ENCODE measurements at regions not wholly inside any gene's neighbourhood (a gene's known extent, or its start where the extent isn't known, plus 50 kb on each side); places are given as distances from the start of the nearest gene placed in this dataset.

- DNase-seq, result no peak
Measured at GRCh38 chr10:112080231-112080630, 103.3 kb downstream of the GPAM start.

GRCh38 chr10:112082120-112082519 lies 101.4 kb downstream of the GPAM start:
- DNase-seq, result no peak

DNA sequence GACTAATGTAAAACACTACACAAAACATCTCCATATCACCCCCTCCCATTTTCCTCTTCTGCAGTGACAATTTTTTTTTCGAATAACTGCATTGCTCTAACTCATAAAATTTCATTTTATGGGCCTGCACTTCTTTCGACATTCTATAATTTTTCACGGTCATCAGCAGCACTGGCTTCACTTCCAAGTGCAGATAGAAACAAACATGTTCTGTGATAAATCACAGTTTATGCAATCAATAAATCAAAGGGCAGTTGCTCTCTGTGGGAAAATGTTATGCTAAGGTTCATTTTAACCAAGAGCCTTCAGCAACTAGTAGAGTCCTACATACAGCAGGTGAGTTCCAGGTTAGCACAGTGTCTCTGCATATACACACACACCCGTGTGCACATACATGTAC lies 100.1 kb downstream of the GPAM start:
- DNase-seq, result no peak

- no peak for DNase-seq
Measured at GRCh38 chr10:112087953-112088456, 95.6 kb downstream of the GPAM start.

DNA sequence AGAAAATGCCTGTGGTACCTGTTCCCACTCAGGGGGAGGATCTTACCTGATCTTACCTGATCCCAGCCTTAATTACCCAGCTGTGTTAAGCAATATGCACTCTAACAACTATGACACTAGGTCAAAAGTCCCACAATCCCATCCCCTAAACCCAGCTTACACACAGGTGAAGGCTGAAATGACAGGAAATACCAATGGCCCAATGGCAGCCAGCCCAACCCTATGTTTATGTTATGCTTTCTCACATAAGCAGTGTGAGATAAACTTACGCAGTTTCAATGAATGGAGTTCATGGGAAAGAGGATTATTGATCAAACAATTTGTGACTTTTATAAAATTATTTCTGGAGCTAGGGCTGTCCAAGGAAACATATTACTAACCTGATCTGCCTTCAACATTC lies 91.9 kb downstream of the GPAM start:
- no peak for DNase-seq

- no peak for DNase-seq
Measured at GRCh38 chr10:112092519-112092918, 91.0 kb downstream of the GPAM start.

DNA sequence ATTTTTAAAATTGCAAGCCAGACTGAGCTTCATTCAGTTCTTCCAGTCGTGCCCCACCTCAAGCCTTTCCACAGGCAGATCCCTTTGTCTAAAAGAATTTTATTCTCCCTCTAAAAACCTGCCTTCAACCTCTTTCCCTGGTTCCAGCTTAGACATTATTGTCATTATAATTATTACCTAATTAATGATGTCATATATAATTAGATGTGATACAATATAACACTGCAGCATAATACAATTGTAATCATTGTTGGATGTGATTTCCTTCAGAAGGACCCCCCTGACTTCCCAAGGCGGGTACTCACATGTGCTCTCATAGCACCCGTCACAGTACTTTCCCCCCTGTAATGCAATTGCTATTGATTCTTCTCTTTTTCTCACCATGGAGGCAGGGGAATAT lies 88.6 kb downstream of the GPAM start:
- no peak for DNase-seq

GRCh38 chr10:112095731-112096130 lies 87.8 kb downstream of the GPAM start:
- DNase-seq, result no peak

DNA sequence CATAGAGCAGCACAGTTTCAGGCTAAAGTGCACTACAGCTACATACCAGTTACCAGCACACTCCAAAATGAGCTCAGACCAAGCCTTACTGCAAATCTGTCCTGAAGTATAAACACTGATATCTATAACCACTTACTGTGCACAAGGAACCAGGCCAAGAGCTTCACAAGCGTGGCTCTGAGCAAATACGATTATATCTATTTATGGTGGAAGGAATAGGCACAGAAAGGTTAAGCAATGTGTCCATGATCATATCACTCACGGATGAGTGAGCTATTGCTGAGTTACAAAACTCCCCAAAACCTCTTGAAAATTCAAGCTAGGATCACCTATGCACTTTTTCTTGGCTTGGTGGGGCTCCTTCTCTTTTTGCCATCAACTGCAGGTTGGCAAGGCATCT lies 84.9 kb downstream of the GPAM start:
- DNase-seq, result no peak
